ENCODE measurements at regions not wholly inside any gene's neighbourhood (a gene's known extent, or its start where the extent isn't known, plus 50 kb on each side); places are given as distances from the start of the nearest gene placed in this dataset.
A peak's percentile ranks its signal among the peaks of the same experiment; 100 is the strongest.
"Not testable (repeated sequence)": the region's sequence is repeated elsewhere in the genome, so short reads cannot be mapped to it uniquely, and the experiment has no call there.

DNA sequence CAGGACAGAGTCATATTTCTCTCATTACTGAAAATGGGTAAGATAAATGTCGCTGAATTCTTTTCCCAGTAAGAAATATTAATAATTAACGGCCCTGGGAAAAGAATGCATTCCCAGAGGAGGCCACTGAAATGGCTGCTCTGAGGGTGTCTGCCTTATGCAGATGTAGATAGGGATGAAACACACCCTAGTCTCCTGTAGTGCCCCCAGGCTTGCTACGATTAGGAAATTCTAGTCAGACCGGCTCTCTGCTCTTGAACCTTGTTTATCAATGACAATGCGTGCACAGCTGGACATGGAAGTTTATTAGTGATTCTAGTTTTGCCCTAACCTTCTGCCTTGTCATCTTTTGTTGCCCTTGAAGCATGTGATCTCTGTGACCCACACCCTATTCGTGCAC, 291.1 kb downstream of the ZNF248 start:
- no peak for DNase-seq

DNA sequence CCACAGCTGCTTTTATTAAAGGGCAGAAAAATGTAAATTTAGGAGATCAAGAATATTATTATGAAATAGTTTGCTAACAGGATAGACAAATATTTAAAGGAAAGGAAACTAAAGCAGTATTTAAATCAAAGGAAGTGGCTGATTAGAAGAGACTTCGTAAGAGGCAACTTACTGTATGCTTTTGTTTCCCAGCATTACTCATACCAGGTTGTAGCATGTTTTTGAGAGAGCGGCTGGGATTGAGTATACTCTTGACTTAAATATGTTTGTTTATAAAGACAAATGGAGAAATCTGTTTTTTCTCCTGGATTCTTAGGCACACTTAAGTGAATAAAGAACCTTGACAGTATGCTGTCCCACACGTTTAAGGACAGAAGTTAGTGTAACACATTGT, 293.7 kb downstream of the ZNF248 start:
- DNase-seq, result no peak

DNA sequence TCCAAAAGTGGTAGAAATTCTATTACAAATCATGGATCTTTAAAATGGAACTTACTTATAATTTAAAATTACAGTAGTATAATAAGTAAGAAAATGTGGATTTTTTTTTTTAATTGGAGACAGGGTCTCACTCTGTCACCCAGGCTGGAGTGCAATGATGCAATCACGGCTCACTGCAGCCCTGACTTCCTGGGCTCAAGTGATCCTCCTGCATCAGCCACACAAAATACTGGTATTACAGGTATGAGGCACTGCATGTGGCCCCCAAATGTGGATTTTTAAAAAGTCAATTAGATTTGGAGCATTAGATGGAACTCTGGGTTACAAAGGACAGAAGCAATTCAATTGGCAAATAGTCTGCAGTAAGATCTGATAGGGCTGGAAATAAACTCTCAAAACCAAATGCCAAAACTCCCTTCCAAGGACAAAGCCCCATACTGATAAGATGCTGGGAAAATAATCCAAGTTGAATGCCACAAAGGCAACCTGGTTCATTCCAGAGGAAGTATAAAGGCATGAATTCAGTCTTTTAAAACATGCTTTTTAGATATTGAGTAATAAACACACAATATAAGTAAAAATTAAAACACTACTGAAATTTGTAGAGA, 294.2 kb downstream of the ZNF248 start:
- DNase-seq, result no peak

DNA sequence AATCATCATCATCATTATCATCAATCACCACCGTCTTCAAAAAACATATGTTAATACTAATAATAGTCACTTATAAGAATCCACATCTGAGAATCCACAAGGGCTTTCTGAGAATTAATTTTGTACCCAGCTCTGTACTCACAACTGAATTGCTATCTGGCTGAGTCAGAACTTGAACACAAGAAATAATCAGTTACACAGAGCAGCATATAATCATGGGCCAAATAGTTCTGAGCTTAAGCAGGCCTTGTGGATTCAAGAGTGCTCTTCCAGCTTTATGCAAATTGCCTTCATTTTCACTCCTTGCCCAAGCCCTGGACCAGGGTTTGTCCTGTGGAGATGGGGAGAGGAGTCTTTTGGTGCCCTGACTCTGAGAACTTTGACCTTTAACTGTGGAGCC, 304.5 kb downstream of the ZNF248 start:
- DNase-seq, result no peak

DNA sequence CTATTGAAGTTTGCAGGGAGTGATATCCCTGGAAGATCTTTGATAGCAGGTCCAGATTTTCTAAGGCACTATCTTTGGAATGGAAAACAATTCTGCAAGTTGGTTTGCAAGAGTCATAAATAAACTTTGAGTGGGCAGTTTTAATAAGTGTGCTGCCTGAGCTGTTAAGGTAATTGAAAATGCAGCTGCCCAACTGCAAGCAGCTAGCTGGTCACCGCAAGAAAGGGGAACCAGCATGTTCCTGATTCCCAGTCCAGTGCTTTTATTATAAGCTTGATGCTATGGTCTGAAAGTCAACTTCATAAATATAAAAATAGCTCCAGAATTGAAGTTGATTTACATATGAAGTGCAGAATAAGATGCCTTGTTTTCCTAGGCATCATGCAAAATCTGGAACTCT, 308.4 kb downstream of the ZNF248 start:
- DNase-seq, result peak in 1 of 2 experiments; percentile 12

DNA sequence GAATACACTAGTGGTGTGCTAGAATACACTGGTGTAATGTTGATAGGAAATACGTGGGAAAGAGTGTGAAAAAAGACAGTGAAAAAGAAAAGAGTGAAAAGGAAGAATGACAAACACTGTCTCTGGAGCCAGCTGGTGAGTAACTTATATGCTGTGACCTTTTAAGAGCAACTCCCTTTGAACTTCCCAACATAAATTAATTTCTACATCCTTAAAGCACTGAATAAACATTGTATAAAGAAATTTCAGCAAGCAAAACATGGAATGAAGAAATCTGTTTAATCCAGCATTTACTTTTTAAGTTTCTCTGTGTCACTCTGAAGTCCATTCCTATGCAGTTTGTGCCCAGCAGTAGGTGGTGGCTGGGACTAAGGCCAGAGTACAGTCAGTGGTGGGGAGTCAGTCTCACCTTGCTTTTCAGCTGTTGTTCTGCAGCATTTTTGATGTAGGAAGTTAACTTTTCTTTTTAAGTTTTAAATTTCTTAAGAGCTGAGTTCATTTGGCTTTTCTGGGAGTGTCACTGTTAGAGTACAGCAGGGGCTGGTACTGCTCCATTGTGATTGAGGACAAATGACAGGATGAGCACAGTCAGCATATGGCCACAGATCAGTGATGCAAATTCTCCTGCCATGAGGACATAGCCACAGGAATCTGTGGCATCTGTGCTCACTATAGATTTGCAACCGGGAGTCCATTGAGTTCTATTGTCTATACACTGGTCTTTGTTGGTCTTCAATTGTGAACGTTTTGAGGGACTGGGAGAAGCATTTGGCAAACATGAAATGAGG, 321.8 kb downstream of the ZNF248 start:
- DNase-seq, result no peak

DNA sequence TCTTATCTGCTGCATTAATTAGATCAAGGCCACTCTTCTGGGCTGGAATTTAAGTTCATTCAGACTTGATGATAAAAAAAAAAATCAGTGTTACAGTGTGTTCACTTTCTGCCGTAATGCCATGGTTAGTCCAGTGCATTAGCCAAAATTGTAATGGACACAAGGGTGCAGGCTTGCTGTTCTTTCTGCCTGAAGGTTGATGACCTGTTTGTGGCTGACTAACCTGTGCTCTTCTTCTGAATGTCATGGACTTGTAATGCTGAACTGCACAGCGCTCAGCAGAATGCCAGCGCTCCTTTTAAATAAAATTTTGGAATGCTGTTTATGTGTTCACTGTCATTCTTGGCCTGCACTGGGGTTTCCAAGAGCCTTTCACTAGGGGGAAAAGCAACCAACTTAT, 323.2 kb downstream of the ZNF248 start:
- no peak for DNase-seq

DNA sequence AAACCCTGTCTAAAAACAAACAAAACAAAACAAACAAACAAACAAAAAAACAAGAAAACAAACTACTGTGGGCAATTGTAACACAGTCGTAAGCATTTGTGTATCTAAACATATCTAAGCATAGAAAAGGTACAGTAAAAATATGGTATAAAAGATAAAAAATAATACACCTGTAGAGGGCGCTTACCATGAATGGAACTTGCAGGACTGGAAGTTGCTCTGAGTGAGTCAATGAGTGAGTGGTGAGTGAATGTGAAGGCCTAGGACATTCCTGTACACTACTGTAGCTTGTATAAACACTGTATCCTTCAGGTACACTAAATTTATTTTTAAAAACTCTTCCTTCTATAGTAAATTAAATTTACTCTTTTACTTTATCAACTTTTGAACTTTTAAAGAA, 332.0 kb downstream of the ZNF248 start:
- DNase-seq, result peak; percentile 49 to 58

DNA sequence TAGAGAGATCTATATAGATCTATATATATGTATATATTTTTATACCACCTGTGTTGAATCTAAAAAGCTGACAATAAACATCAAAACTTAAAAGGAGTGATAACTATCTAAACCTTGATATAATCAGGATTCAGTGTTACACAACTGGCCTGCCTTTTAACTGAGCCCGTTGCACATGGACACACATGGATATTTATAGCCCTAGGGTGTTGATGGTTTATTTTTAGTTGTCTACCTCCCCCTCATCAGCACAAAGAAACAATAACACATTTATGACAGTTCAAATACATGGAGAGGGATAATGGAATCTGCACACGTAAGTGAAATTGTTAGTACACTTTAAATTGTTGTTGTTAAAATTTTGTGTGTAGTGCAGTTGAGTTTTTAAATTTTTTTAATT, 336.9 kb downstream of the ZNF248 start:
- no peak for DNase-seq

DNA sequence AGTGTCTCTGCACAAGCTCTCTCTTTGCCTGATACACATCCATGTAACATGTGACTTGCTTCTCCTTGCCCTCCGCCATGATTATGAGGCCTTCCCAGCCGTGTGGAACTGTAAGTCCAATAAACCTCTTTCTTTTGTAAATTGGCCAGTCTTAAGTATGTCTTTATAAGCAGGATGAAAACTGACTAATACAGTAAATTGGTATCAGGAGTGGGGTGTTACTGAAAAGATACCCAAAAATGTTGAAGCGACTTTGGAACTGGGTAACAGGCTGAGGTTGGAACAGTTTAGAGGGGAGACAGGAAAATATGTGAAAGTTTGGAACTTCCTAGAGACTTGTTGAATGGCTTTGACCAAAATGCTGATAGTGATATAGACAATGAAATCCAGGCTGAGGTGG, 346.9 kb downstream of the ZNF248 start:
- not testable (repeated sequence) for DNase-seq

DNA sequence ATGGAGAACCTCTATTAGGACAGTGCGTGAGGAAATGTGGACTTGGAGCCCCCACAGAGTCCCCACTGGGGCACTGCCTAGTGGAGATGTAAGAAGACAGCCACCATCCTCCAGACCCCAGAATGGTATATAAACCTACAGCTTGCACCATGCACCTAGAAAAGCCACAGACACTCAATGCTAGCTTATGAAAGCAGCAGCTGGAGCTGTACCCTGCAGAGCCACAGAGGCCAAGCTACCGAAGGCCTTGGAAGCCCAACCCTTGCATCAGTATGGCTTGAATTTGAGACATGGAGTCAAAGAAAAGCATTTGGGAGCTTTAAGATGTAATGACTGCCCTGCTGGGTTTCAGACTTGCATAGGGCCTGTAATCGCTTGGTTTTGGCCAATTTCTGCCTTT, 361.3 kb downstream of the ZNF248 start:
- no peak for DNase-seq

DNA sequence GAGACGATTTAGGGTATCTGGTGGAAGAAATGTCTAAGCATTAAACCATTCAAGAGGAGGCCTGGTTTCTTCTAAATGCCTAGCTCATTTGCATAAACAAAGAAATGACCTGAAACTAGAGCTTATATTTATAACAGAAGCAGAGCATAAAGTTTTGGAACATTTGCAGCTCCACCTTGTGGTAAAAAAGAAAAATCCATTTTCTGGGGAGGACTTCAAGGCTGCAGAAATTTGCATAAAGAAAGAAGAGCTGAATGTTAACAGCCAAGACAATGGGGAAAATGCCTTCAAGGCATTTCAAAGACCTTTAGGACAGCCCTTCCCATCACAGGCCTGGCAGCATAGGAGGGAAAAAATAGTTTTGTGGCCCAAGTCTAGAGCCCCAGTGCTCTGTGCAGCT, 362.0 kb downstream of the ZNF248 start:
- DNase-seq, result peak; percentile 64 to 79

DNA sequence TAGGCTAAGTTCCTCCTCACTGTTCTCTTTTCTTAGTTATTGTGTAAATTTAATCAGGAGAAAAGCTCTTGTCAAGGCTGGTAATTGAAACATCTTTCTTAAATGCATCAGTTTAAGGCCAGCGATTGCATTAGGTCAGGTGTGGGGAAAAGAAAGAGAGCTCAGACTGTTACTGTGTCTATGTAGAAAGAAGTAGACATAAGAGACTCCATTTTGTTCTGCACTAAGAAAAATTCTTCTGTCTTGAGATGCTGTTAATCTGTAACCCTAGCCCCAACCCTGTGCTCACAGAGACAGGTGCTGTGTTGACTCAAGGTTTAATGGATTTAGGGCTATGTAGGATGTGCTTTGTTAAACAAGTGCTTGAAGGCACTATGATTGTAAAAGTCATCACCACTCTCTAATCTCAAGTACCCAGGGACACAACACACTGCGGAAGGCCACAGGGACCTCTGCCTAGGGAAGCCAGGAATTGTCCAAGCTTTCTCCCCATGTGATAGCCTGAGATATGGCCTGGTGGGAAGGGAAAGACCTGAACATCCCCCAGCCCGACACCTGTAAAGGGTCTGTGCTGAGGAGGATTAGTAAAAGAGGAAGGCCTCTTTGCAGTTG, 364.1 kb downstream of the ZNF248 start:
- not testable (repeated sequence) for DNase-seq

DNA sequence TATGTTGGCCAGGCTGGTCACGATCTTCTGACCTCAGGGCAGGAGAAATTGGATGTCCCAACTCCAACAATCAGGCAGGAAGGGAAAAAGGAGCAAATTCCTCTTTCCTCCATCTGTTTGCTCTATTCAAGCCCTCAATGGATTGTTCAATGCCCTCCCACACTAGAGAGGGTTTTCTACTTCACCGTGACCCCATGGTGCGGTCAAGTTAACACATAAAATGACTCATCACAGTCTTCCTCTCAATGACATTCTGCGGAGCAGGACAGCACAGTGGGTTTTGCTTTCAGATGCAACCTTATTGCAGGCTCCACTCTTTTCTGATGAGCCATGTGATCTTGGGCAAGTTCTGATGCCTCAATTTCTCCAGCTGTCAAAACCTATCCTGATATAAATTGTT, 364.9 kb downstream of the ANKRD30A start:
- DNase-seq, result no peak

DNA sequence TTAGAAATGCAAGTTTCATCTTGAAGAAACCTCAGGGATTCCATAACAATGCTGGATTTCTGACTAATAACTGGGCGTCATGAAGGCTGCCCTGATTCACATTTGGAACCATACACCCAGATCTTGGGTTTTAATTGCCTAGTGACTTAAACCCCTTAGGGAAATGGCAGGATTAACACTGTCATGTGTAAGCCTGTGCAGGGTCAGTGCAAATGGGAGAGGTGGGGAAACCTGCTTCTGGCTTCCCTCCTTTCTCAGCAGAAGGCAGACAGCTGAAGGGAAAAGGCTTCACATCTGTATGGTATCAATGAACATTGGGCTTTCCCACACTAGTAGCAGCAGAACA, 364.2 kb downstream of the ANKRD30A start:
- DNase-seq, result no peak

DNA sequence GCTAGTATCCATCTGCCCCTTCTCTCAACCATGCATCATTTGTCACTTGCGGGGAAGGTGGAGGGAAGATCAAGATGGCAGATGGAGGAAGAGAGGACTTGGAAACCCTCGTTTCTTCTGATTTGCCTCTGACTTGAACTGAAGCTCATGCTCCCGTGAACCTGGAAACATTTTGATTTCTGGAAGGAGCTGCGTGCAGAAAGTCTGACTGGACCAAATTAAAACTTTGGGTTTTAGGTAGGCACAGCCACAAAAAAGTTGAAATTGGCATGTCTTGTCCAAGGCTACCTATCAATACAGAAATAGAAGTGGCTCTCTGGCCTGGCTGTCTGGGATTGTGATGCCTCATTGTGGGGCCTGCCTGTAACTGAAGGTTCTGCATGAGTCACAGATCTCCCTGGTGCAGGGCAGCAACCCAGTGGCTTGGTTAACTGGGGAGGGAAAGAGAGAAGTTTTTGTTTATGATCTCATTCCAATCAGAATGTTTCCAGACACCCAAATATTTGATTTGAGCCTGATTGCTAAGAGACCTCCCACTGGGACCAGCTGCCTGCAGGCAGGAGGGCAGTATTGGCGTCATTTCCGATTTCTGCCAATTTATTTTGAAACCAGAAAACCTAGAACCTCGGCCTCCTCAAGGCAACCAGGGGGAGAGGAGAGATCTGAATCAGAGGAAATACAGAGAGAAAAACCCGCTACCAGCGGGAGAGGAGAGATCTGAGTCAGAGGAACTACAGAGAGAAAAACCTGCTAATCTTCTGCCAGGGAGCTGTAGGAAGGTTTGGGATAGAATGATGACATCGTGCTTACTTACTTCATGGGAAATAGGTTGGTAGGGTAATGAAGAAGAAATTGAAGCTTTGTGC, 363.6 kb downstream of the ANKRD30A start:
- DNase-seq, result no peak

DNA sequence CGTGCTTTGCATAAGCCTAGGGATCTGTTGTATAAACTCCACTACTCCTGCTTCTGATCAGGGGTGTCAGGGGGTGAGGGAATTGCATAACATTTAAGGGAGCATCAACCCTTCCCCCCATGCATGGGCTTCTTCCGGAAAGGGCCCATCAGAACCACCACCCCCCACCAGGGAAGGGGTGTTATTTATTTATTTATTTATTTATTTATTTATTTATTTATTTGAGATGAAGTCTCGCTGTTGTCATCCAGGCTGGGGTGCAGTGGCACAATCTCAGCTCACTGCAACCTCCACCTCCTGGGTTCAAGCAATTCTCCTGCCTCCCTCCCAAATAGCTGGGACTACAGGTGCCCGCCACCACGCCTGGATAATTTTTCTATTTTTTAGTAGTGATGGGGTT, 355.2 kb downstream of the ANKRD30A start:
- DNase-seq, result not testable (repeated sequence)

DNA sequence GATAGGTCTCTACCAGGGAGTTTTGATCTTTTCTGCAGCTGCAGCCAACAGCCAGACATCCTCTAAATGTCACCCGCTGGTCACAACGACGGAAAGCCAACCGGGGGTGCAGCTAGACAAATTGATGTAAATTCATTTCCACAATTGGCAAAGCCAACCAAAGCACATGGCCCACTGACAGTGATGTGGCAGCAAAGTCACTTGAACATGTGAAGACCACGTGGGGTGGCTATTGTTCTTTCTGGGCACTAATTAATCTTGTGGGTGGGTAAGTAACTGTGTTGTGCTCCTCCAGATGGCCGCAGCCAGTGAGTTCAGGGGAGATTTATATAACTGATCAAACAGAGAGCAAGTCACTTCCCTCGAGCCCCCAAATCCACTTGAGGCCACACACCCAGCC, 354.1 kb downstream of the ANKRD30A start:
- DNase-seq, result no peak

DNA sequence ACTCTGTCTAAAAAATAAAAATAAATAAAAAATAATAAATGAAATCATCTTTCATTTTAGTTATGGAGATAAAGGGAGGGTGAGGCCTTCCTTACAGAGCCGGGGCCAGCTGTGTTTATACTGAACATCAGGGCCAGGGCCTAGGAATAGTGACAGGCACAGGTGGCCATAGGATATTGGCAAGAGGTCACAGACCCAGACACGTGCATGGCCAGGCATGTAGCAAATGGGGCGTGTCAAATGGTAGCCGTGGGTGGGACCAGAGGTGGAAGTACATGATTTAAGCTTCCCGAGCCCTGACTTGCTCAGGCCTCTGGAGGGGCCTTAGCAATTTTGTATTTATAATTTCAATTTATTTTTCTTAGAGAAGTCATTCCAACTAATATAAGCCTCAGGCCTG, 353.0 kb downstream of the ANKRD30A start:
- DNase-seq, result no peak

DNA sequence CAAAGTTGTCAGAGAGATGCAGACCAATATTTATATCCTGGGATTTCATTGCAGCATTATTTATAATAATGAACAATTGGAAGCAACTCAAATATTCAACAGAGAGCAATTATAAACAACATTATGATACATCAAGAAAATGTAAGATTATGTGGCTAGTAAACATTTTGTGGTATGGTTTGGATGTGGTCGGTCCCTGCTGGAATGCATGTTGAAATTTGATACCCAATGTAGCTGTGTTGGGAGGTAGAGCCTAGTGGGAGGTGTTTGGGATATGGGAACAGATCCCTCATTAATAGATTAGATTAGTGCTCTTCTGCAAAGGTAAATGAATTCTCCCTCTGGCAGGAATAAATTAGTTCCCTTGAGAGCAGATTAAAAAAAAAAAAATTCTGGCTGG, 350.9 kb downstream of the ANKRD30A start:
- no peak for DNase-seq

DNA sequence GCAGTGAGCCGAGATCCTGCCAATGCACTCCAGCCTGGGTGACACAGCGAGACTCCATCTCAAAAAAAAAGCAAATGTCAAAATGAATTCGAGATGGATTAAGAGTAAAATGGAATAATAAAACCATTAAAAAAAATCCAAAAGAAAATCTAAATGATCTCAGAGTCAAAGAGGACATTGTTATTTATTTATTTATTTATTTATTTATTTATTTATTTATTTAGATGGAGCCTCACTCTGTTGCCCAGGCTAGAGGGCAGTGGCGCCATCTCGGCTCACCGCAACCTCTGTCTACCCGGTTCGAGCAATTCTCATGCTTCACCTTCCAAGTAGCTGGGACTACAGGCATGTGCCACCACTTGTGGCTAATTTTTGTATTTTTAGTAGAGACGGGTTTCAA, 349.2 kb downstream of the ANKRD30A start:
- no peak for DNase-seq

DNA sequence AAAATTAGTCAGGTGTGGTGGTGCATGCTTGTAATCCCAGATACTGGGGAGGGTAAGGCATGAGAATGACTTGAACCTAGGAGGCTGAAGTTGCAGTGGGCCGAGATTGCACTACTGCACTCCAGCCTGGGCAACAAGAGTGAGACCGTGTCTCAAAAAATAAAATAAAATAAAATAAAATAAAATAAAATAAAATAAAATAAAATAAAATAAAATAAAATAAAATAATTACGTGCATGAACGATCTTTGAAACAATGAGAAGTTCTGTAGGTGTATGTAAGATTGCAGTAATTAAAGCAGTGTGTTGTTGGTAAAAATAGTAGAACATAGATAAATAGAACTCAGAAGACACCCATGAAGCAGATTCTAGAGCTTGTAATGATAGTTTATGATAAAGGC, 348.5 kb downstream of the ANKRD30A start:
- no peak for DNase-seq

DNA sequence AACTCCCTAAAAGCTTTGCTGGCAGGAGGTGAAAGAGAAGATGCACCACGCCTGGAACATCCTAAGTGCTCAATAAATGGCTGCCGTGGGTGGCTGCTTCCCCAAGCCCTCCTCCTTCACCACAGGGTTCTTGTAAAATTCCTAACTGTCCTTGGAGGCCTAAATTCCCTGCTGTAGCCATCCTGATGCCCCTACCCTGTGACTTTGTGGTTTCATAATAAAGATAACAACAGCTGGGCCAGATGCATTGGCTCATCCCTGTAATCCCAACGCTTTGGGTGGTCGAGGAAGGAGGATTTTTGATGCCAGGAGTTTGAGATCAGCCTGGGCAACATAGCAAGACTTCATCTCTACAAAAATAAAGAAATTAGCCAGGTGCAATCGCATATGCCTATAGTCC, 341.8 kb downstream of the ANKRD30A start:
- DNase-seq, result no peak

DNA sequence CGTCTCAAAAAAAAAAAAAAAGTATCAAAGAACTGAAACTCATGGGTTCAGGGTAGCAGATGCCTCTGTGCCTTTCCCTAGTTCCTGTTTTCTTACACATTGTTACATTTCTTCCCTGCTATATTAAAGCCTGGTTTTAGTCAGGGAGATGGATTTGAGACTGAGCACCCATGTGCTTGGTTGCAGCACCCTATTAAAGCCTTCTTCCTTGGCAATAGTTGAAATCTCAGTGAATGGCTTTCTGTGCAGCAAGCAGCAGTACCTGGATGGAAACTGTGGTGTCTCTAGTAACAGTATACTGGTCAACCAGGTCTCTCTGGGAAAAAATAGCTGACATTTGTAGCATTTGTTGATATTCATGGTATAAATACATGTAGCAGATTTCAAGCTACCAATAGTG, 331.1 kb downstream of the ANKRD30A start:
- no peak for DNase-seq
